HepG2 (cell line): ENCODE measurements at regions not wholly inside any gene's neighbourhood (a gene's known extent, or its start where the extent isn't known, plus 50 kb on each side); places are given as distances from the start of the nearest gene placed in this dataset.

Experiments
- ATAC-seq: fragments of 200-7000 bp; cut with Tn5 transposase; 3 replicates; pipeline ENCODE4 v1.9.1; 2020; ENCODE audit warnings: mild to moderate bottlenecking, moderate library complexity
- BruUV-seq: library from RNA; stranded (reverse); fragments of 400-500 nt; replicated peaks from 2 replicates; lab custom pipeline; 2021; lab: Mats Ljungman, UMichigan
- CTCF ChIA-PET: fragments of 300-600 bp; formaldehyde crosslinking; extraction: SDS; loops from one replicate; lab custom pipeline; 2021; ENCODE audit warnings: low total read pairs, inconsistent platforms, low intra/inter-chr PET ratio; lab: Yijun Ruan, JAX
- POLR2A ChIA-PET: fragments of 350-600 bp; sonication (Branson Sonifier 250); formaldehyde crosslinking; loops from one replicate; lab custom pipeline; 2020; ENCODE audit warnings: antibody characterized with exemption, inconsistent platforms; lab: Yijun Ruan, JAX
- DNase-seq: peaks from one replicate; pipeline ENCODE4 v3.0.0-alpha.2; 2015; ENCODE audit warnings: low spot score
- FAIRE-seq: peaks from 3 replicates; lab custom pipeline; 2011; peaks lifted over from hg19 to GRCh38; lab: Jason Lieb, UNC
- H2AFZ ChIP-seq: one replicate; pipeline ENCODE4 v1.6.1; 2011; ENCODE audit warnings: low read length, inconsistent platforms
- H3K27ac ChIP-seq: fragments of 300-600 bp; 3 replicates; pipeline ENCODE4 v1.8.0; 2011; ENCODE audit warnings: mixed run types, mild to moderate bottlenecking, mixed read lengths, low read length, inconsistent platforms; ENCODE audit not compliant: insufficient read depth; ENCODE audit errors: extremely low read length
- H3K27me3 ChIP-seq, 2 experiments: fragments of 200-600 bp in 1 of 2; 2 replicates in 1 of 2; 3 replicates in 1 of 2; pipeline versions ENCODE4 v1.6.0 to v1.8.0; 2011; ENCODE audit warnings: low read length in 2 of 2, mild to moderate bottlenecking in 2 of 2, moderate library complexity in 2 of 2, inconsistent platforms in 1 of 2; ENCODE audit not compliant: insufficient read depth in 2 of 2, control insufficient read depth in 1 of 2
- H3K36me3 ChIP-seq, 2 experiments: fragments of 200-600 bp in 1 of 2; replicated peaks in 1 of 2; 2 replicates in 1 of 2; 3 replicates in 1 of 2; pipeline versions ENCODE4 v1.5.1 to v1.8.0; 2011; ENCODE audit warnings: low read length in 2 of 2, inconsistent platforms in 1 of 2; ENCODE audit not compliant: insufficient read depth in 2 of 2, control insufficient read depth in 1 of 2
- H3K4me1 ChIP-seq: 2 replicates; pipeline ENCODE4 v1.5.1; 2012; ENCODE audit warnings: low read length, inconsistent platforms; ENCODE audit not compliant: insufficient read depth
- H3K4me2 ChIP-seq: 2 replicates; pipeline ENCODE4 v1.6.0; 2011; ENCODE audit warnings: low read depth, low read length, inconsistent platforms
- H3K4me3 ChIP-seq, 3 experiments: fragments of 200-600 bp in 1 of 3; sonication (generic), shearing (Covaris generic) in 1 of 3; replicated peaks in 1 of 3; 2 replicates each; pipeline ENCODE4 v1.5.1; 2011 to 2016; ENCODE audit warnings: low read length in 3 of 3, inconsistent platforms in 2 of 3, low read depth in 2 of 3, mild to moderate bottlenecking in 2 of 3, control low read depth in 1 of 3, mixed read lengths in 1 of 3; ENCODE audit not compliant: insufficient read depth in 1 of 3
- H3K79me2 ChIP-seq: one replicate; pipeline ENCODE4 v1.6.1; 2011; ENCODE audit warnings: low read length, inconsistent platforms; ENCODE audit not compliant: insufficient read depth
- H3K9ac ChIP-seq: 2 replicates; pipeline ENCODE4 v1.6.0; 2011; ENCODE audit warnings: mild to moderate bottlenecking, low read depth, low read length, inconsistent platforms; ENCODE audit not compliant: insufficient read depth
- H3K9me3 ChIP-seq: 2 replicates; pipeline ENCODE4 v1.5.1; 2012; ENCODE audit warnings: mild to moderate bottlenecking, low read length
- H4K20me1 ChIP-seq: 2 replicates; pipeline ENCODE4 v1.6.0; 2011; ENCODE audit warnings: inconsistent platforms, mild to moderate bottlenecking, low read length, moderate library complexity; ENCODE audit not compliant: insufficient read depth
- CEBPG ChIP-seq: IDR thresholded peaks from 2 replicates; pipeline ENCODE4 v1.6.1; 2016
- CREB1 ChIP-seq, 2 experiments: fragments of 450-650 bp in 1 of 2; IDR thresholded peaks; 2 replicates each; pipeline ENCODE4 v1.6.1; 2016 to 2017; ENCODE audit warnings: control low read depth in 1 of 2, mild to moderate bottlenecking in 1 of 2, missing compliant biosample characterization in 1 of 2, missing genetic modification characterization in 1 of 2
- KLF11 ChIP-seq: IDR thresholded peaks from 2 replicates; pipeline ENCODE4 v1.6.1; 2016; ENCODE audit warnings: missing compliant biosample characterization
- MXI1 ChIP-seq: IDR thresholded peaks from 3 replicates; pipeline ENCODE4 v1.6.1; 2012; ENCODE audit warnings: low read depth, low read length, inconsistent platforms, borderline replicate concordance
- NCOA5 ChIP-seq: sonication (generic); formaldehyde crosslinking; IDR thresholded peaks from 2 replicates; pipeline ENCODE4 v1.4.0; 2020; ENCODE audit warnings: missing genetic modification reagents
- SRSF4 ChIP-seq: fragments of 200-400 bp; formaldehyde crosslinking; IDR thresholded peaks from one replicate; pipeline ENCODE4 v1.6.1; 2018; ENCODE audit warnings: mild to moderate bottlenecking, low read depth, low read length, moderate library complexity; ENCODE audit not compliant: poor library complexity, severe bottlenecking
- ZNF251 ChIP-seq: sonication (generic); formaldehyde crosslinking; IDR thresholded peaks from 2 replicates; pipeline ENCODE4 v1.9.0; 2021; ENCODE audit warnings: mild to moderate bottlenecking, missing genetic modification reagents
- WGBS: methylation state at CpG from one replicate; pipeline ENCODE4 v1.1.6; 2017; ENCODE audit warnings: low lambda C conversion rate; 5-methylcytosine and 5-hydroxymethylcytosine counted together
- in situ Hi-C: cut with HindIII; loops from 2 replicates; pipeline ENCODE4 v1.10.0; 2017; ENCODE audit warnings: low pct_unique_long_range_greater_than_20kb; ENCODE audit not compliant: extremely low pct_ligation_motif_present
- intact Hi-C: fragments of 100-400 bp; cut with micrococcal nuclease; formaldehyde crosslinking; loops from one replicate; pipeline ENCODE4 v1.10.0; 2022; ENCODE audit not compliant: unreplicated experiment
- TF ChIP-seq, protein P1 (sequence below): sonication (generic); formaldehyde crosslinking; IDR thresholded peaks from 2 replicates; pipeline ENCODE4 v1.8.1; 2023; ENCODE audit warnings: missing genetic modification reagents, inconsistent platforms, borderline replicate concordance

DNA sequence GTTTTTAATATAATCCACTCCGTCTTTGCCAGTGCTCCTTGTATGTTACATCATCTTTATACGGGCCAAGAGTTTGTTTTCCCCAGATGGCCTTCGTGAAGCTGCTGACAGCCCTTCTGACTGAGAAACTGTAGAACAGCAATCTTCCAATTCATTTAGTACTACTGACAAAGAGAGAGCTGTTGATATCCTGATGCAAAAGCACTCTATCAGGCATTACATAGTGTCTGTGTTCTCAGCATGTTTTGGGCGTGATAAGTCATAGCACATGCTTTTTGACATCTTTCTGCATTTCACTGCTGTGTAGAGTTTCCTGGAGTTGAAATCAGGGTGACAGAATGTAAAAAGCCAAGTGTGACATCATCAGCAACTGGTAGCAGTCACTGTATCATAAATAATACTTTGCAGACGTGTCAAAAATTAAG, 746.3 kb upstream of the FAM241A start:
- Histone ChIP-seq H3K9ac (no peak overlapping the region), H3K36me3 (no peaks in the 10 kb centered on the region), H3K27ac (no peak overlapping the region), H3K9me3 (no peaks in the 10 kb centered on the region), H3K79me2 (no peaks in the 10 kb centered on the region), H3K27me3 (no peaks in the 10 kb centered on the region), H3K4me2 (no peak overlapping the region), H2AFZ (no peak overlapping the region), H3K4me1 (no peaks in the 10 kb centered on the region), H3K4me3 (no peak overlapping the region), H4K20me1 (no peaks in the 10 kb centered on the region)
- CTCF ChIA-PET, result no interaction called here
- POLR2A ChIA-PET, result no interaction called here
- intact Hi-C loops (no loop called here), in situ Hi-C loops (no loop called here)
- WGBS, result 0% methylated on average over 5 of the region's 5 CpGs
- TF ChIP-seq KLF11 (CRISPR knock-in tag), result no peak
- TF ChIP-seq ZNF251 (CRISPR knock-in tag), result no peak
- no peak for TF ChIP-seq NCOA5
- TF ChIP-seq SRSF4, result no peak
- TF ChIP-seq CREB1 (IDR thresholded peaks at IDR 0.05), result peak; percentile 64
- TF ChIP-seq CREB1 (CRISPR knock-in tag; IDR thresholded peaks at IDR 0.05), result no peak
- no TSS peak for BruUV-seq
- FAIRE-seq, result no peak
- no peak for ATAC-seq
- no peak for DNase-seq

DNA sequence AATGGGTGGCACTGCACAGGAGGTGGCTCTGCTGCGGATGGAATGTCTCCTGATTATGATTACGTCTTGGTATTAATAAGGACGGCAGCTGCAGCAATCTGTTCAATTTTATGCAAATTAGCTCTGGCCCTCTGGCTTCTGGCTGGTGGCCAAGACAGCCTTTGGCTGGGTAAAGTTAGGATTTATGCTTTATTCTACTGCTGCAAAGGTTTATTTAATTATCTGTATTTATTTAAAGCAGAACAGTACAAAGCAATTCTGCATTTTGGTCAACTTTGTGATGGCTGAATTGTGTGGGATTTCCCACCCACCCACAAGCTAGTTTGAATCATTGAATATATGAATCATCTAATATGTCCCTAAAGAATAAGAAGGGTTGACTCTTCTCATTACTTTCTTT, 745.6 kb upstream of the FAM241A start:
- H3K9ac ChIP-seq, result no peak overlapping the region
- intact Hi-C loops, result no loop called here
- no peaks in the 10 kb centered on the region for H3K4me1 ChIP-seq
- no peaks in the 10 kb centered on the region for H3K27me3 ChIP-seq
- no peak overlapping the region for H3K4me2 ChIP-seq
- no peak overlapping the region for H3K4me3 ChIP-seq
- H3K27ac ChIP-seq, result no peak overlapping the region
- no peaks in the 10 kb centered on the region for H3K9me3 ChIP-seq
- H3K79me2 ChIP-seq, result no peaks in the 10 kb centered on the region
- CTCF ChIA-PET, result no interaction called here
- WGBS, result 23% methylated on average over 3 of the region's 3 CpGs
- POLR2A ChIA-PET, result no interaction called here
- H2AFZ ChIP-seq, result no peak overlapping the region
- no peaks in the 10 kb centered on the region for H4K20me1 ChIP-seq
- H3K36me3 ChIP-seq, result no peaks in the 10 kb centered on the region
- TF ChIP-seq MXI1, result no peak
- no peak for TF ChIP-seq CEBPG (CRISPR knock-in tag)
- TF ChIP-seq, protein P1, sequence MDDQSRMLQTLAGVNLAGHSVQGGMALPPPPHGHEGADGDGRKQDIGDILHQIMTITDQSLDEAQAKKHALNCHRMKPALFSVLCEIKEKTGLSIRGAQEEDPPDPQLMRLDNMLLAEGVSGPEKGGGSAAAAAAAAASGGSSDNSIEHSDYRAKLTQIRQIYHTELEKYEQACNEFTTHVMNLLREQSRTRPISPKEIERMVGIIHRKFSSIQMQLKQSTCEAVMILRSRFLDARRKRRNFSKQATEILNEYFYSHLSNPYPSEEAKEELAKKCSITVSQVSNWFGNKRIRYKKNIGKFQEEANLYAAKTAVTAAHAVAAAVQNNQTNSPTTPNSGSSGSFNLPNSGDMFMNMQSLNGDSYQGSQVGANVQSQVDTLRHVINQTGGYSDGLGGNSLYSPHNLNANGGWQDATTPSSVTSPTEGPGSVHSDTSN, result no peak
- TF ChIP-seq, all 625 proteins: peak for 0
- in situ Hi-C loops, result no loop called here
- ATAC-seq, result no peak
- no TSS peak for BruUV-seq
- FAIRE-seq, result no peak
- DNase-seq, result no peak
